HCT116 (cell line): ENCODE measurements at regions not wholly inside any gene's neighbourhood (a gene's known extent, or its start where the extent isn't known, plus 50 kb on each side); places are given as distances from the start of the nearest gene placed in this dataset.

ENCODE experiments used
- ATAC-seq: fragments of 200-7000 bp; cut with Tn5 transposase; 2 replicates; pipeline ENCODE4 v1.9.1; 2020; ENCODE audit warnings: mild to moderate bottlenecking, moderate library complexity
- BruUV-seq: library from RNA; stranded (reverse); fragments of 400-500 nt; replicated peaks from 2 replicates; lab custom pipeline; 2021; lab: Mats Ljungman, UMichigan
- CTCF ChIA-PET: fragments of 300-600 bp; sonication (Branson Sonifier 250); formaldehyde crosslinking; loops from one replicate; lab custom pipeline; 2021; ENCODE audit warnings: antibody characterized with exemption; lab: Charles Lee
- POLR2A ChIA-PET: fragments of 300-600, 350-600 bp; sonication (Branson Sonifier 250); formaldehyde crosslinking; loops from one replicate; lab custom pipeline; 2021; ENCODE audit warnings: antibody characterized with exemption; lab: Charles Lee
- RAD21 ChIA-PET, 2 experiments: fragments of 300-600 bp; sonication (Branson Sonifier 250); formaldehyde crosslinking; loops; one replicate each; lab custom pipeline; 2023; ENCODE audit warnings: low total read pairs in 2 of 2; ENCODE audit not compliant: uncharacterized antibody in 2 of 2, unreplicated experiment in 2 of 2, low non-redundant PET in 1 of 2; lab: Charles Lee
- DNase-seq: peaks from one replicate; pipeline ENCODE4 v3.0.0-alpha.2; 2010; ENCODE audit warnings: low read depth, low spot score
- H2AFZ ChIP-seq: fragments of 200-600 bp; shearing (Covaris generic), sonication (generic); 2 replicates; pipeline ENCODE4 v1.6.1; 2017; ENCODE audit warnings: low read depth, mixed run types, mixed read lengths, antibody characterized with exemption, low read length; ENCODE audit not compliant: poor library complexity, severe bottlenecking
- H3K27ac ChIP-seq: 2 replicates; pipeline ENCODE4 v1.5.1; 2012; ENCODE audit warnings: low read depth, low read length
- H3K27me3 ChIP-seq: fragments of 200-600 bp; sonication (generic); 2 replicates; pipeline ENCODE4 v1.6.1; 2016; ENCODE audit warnings: mixed run types, low read length, mixed read lengths; ENCODE audit not compliant: insufficient read depth
- H3K36me3 ChIP-seq, 2 experiments: fragments of 200-500 bp in 1 of 2; fragments of 200-600 bp in 1 of 2; sonication (Bioruptor generic) in 1 of 2; sonication (generic) in 1 of 2; 2 replicates each; pipeline versions ENCODE4 v1.5.1 to v1.6.1; 2014 to 2016; ENCODE audit warnings: low read length in 2 of 2, inconsistent platforms in 1 of 2, mixed read lengths in 1 of 2, mixed run types in 1 of 2; ENCODE audit not compliant: insufficient read depth in 2 of 2, control insufficient read depth in 1 of 2
- H3K4me1 ChIP-seq, 2 experiments: fragments of 200-600 bp in 1 of 2; sonication (generic) in 1 of 2; 2 replicates each; pipeline versions ENCODE4 v1.5.1 to v1.6.1; 2012 to 2017; ENCODE audit warnings: low read length in 2 of 2, inconsistent platforms in 1 of 2, mild to moderate bottlenecking in 1 of 2, mixed read lengths in 1 of 2, mixed run types in 1 of 2, moderate library complexity in 1 of 2; ENCODE audit not compliant: insufficient read depth in 2 of 2, control insufficient read depth in 1 of 2
- H3K4me2 ChIP-seq: fragments of 200-600 bp; sonication (generic); 2 replicates; pipeline ENCODE4 v1.6.1; 2017; ENCODE audit warnings: mixed run types, low read length, mixed read lengths
- H3K4me3 ChIP-seq, 2 experiments: fragments of 200-600 bp in 1 of 2; sonication (generic) in 1 of 2; replicated peaks in 1 of 2; 2 replicates each; pipeline ENCODE4 v1.5.1; 2011 to 2016; ENCODE audit warnings: low read length in 2 of 2, control low read depth in 1 of 2, low read depth in 1 of 2, mild to moderate bottlenecking in 1 of 2, mixed read lengths in 1 of 2, mixed run types in 1 of 2
- H3K79me2 ChIP-seq: fragments of 200-600 bp; sonication (generic); 2 replicates; pipeline ENCODE4 v1.6.1; 2017; ENCODE audit warnings: mild to moderate bottlenecking, mixed run types, low read length, moderate library complexity, mixed read lengths; ENCODE audit not compliant: insufficient read depth
- H3K9ac ChIP-seq: fragments of 200-600 bp; sonication (generic); 2 replicates; pipeline ENCODE4 v1.6.1; 2016; ENCODE audit warnings: low read length, mixed read lengths
- H3K9me2 ChIP-seq: fragments of 200-600 bp; sonication (generic), shearing (Covaris generic); 2 replicates; pipeline ENCODE4 v1.6.1; 2017; ENCODE audit warnings: mixed run types, mild to moderate bottlenecking, moderate library complexity; ENCODE audit not compliant: insufficient read depth
- H3K9me3 ChIP-seq, 2 experiments: fragments of 200-500 bp in 1 of 2; fragments of 200-600 bp in 1 of 2; sonication (Bioruptor generic) in 1 of 2; sonication (generic) in 1 of 2; 2 replicates each; pipeline ENCODE4 v1.6.1; 2014 to 2017; ENCODE audit warnings: low read length in 2 of 2, mixed read lengths in 2 of 2, inconsistent platforms in 1 of 2, low read depth in 1 of 2, mild to moderate bottlenecking in 1 of 2, mixed run types in 1 of 2, moderate library complexity in 1 of 2; ENCODE audit not compliant: control insufficient read depth in 1 of 2, insufficient read depth in 1 of 2
- H4K20me1 ChIP-seq: fragments of 200-600 bp; sonication (generic), shearing (Covaris generic); 2 replicates; pipeline ENCODE4 v1.6.1; 2017; ENCODE audit warnings: mixed run types, mild to moderate bottlenecking, moderate library complexity; ENCODE audit not compliant: insufficient read depth
- CBX3 ChIP-seq: IDR thresholded peaks from 2 replicates; pipeline ENCODE4 v1.6.1; 2012; ENCODE audit warnings: low read depth
- ELF1 ChIP-seq: IDR thresholded peaks from 2 replicates; pipeline ENCODE4 v1.6.1; 2012; ENCODE audit warnings: low read depth, borderline replicate concordance
- EZH2 ChIP-seq: fragments of 200-600 bp; sonication (generic); IDR thresholded peaks from 2 replicates; pipeline ENCODE4 v1.6.1; 2017; ENCODE audit warnings: antibody characterized with exemption, mixed run types
- EZH2phosphoT487 ChIP-seq: fragments of 200-600 bp; IDR thresholded peaks from 2 replicates; pipeline ENCODE4 v1.6.1; 2018; ENCODE audit warnings: antibody characterized with exemption, borderline replicate concordance
- JUND ChIP-seq: IDR thresholded peaks from 2 replicates; pipeline ENCODE4 v1.6.1; 2012
- POLR2A ChIP-seq: IDR thresholded peaks from 2 replicates; pipeline ENCODE4 v1.7.0; 2011; ENCODE audit warnings: borderline replicate concordance; ENCODE audit not compliant: insufficient read depth, insufficient read length; ENCODE audit errors: extremely low read depth
- POLR2AphosphoS5 ChIP-seq: IDR thresholded peaks from 2 replicates; pipeline ENCODE4 v1.6.1; 2011; ENCODE audit warnings: mild to moderate bottlenecking, low read depth, low read length, moderate library complexity
- SIN3A ChIP-seq: IDR thresholded peaks from 2 replicates; pipeline ENCODE4 v1.6.1; 2012; ENCODE audit warnings: low read depth
- SRF ChIP-seq: IDR thresholded peaks from 2 replicates; pipeline ENCODE4 v1.6.1; 2012; ENCODE audit warnings: low read depth
- TCF7L2 ChIP-seq: IDR thresholded peaks from 2 replicates; pipeline ENCODE4 v1.7.0; 2011; ENCODE audit warnings: borderline replicate concordance, inconsistent platforms; ENCODE audit not compliant: insufficient read depth, insufficient read length; ENCODE audit errors: extremely low read depth
- YY1 ChIP-seq: IDR thresholded peaks from 2 replicates; pipeline ENCODE4 v1.6.1; 2011; ENCODE audit warnings: low read length, low read depth, moderate library complexity, mild to moderate bottlenecking; ENCODE audit not compliant: insufficient replicate concordance; ENCODE audit errors: extremely low read depth
- ZNF274 ChIP-seq: fragments of 200-500 bp; sonication (Bioruptor generic); IDR thresholded peaks from 2 replicates; pipeline ENCODE4 v1.6.1; 2014; ENCODE audit warnings: mild to moderate bottlenecking, low read depth, low read length, inconsistent platforms
- intact Hi-C: fragments of 100-400 bp; cut with micrococcal nuclease; formaldehyde crosslinking; loops from 2 replicates; pipeline ENCODE4 v1.10.0; 2022
- TF ChIP-seq, protein P1 (sequence below): IDR thresholded peaks from 2 replicates; pipeline ENCODE4 v1.6.1; 2012; ENCODE audit warnings: low read depth
- TF ChIP-seq, protein P2 (sequence below): IDR thresholded peaks from 2 replicates; pipeline ENCODE4 v1.6.1; 2011; ENCODE audit warnings: mild to moderate bottlenecking, low read length, moderate library complexity; ENCODE audit not compliant: insufficient replicate concordance; ENCODE audit errors: extremely low read depth
- TF ChIP-seq, protein P3 (sequence below): IDR thresholded peaks from 2 replicates; pipeline ENCODE4 v1.6.1; 2012
- TF ChIP-seq, protein P4 (sequence below): IDR thresholded peaks from 2 replicates; pipeline ENCODE4 v1.6.1; 2012

DNA sequence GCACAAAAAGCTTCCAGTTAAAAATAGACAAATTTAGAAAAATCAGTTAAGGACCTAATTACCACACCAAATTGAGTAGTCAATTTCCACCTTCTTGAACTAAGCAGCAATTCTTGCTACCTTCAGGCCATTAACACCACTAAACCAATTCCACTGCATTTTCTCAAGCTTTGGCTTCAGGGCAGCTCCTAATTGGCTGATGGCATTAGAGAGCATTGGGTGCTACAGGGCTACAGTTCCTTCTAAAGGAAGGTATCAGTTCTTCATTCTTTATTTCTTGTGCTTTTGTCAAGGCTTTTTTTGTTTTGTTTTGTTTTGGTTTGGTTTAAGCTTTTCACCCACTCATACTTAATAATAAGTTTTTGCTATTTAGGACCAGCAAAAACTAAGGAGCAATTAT is 90.2 kb upstream of the FAM241A start (continued):
- TF ChIP-seq, protein P1, sequence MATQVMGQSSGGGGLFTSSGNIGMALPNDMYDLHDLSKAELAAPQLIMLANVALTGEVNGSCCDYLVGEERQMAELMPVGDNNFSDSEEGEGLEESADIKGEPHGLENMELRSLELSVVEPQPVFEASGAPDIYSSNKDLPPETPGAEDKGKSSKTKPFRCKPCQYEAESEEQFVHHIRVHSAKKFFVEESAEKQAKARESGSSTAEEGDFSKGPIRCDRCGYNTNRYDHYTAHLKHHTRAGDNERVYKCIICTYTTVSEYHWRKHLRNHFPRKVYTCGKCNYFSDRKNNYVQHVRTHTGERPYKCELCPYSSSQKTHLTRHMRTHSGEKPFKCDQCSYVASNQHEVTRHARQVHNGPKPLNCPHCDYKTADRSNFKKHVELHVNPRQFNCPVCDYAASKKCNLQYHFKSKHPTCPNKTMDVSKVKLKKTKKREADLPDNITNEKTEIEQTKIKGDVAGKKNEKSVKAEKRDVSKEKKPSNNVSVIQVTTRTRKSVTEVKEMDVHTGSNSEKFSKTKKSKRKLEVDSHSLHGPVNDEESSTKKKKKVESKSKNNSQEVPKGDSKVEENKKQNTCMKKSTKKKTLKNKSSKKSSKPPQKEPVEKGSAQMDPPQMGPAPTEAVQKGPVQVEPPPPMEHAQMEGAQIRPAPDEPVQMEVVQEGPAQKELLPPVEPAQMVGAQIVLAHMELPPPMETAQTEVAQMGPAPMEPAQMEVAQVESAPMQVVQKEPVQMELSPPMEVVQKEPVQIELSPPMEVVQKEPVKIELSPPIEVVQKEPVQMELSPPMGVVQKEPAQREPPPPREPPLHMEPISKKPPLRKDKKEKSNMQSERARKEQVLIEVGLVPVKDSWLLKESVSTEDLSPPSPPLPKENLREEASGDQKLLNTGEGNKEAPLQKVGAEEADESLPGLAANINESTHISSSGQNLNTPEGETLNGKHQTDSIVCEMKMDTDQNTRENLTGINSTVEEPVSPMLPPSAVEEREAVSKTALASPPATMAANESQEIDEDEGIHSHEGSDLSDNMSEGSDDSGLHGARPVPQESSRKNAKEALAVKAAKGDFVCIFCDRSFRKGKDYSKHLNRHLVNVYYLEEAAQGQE, result no peak
- TF ChIP-seq POLR2A, result no peak
- no peak for TF ChIP-seq SRF
- no peak for TF ChIP-seq ELF1
- TF ChIP-seq, protein P2, sequence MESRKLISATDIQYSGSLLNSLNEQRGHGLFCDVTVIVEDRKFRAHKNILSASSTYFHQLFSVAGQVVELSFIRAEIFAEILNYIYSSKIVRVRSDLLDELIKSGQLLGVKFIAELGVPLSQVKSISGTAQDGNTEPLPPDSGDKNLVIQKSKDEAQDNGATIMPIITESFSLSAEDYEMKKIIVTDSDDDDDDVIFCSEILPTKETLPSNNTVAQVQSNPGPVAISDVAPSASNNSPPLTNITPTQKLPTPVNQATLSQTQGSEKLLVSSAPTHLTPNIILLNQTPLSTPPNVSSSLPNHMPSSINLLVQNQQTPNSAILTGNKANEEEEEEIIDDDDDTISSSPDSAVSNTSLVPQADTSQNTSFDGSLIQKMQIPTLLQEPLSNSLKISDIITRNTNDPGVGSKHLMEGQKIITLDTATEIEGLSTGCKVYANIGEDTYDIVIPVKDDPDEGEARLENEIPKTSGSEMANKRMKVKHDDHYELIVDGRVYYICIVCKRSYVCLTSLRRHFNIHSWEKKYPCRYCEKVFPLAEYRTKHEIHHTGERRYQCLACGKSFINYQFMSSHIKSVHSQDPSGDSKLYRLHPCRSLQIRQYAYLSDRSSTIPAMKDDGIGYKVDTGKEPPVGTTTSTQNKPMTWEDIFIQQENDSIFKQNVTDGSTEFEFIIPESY, result no peak

DNA sequence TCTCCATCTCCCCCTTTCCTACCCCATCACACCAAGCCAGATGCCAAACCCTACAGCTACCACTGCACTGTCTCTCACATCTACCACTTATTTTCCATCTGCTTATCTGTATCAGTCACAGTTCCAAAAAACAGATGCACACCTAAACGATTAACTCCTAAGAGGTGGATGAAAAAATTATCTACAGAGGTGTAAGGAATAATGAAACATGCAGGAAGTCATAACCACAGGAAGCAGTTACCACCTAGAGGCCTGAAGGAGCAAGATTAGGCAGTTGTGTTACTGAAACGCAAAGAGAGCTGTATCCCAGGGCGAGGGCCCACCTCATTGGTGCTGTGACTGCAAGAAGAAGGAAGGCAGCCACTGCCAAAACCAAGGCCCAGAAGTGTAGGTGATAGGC is 87.8 kb upstream of the FAM241A start:
- ATAC-seq (no peak), DNase-seq (no peak)
- ChIA-PET POLR2A (no interaction called here), RAD21 (no interaction called here), CTCF (no interaction called here)
- intact Hi-C loops, result no loop called here
- Histone ChIP-seq H3K79me2 (no peaks in the 10 kb centered on the region), H3K27me3 (no peaks in the 10 kb centered on the region), H3K27ac (no peak overlapping the region), H3K9me3 (no peaks in the 10 kb centered on the region), H3K4me2 (no peak overlapping the region), H3K36me3 (no peaks in the 10 kb centered on the region), H3K4me1 (peaks cover 0 to 7% of the 10 kb centered on the region in 2 experiments; a peak in 1 of 4 replicates), H2AFZ (no peak overlapping the region), H4K20me1 (no peaks in the 10 kb centered on the region), H3K4me3 (no peak overlapping the region), H3K9me2 (no peaks in the 10 kb centered on the region), H3K9ac (no peak overlapping the region)
- BruUV-seq, result no TSS peak
- no peak for TF ChIP-seq EZH2
- TF ChIP-seq, protein P1, result no peak
- no peak for TF ChIP-seq POLR2A
- no peak for TF ChIP-seq ZNF274
- no peak for TF ChIP-seq SIN3A
- TF ChIP-seq POLR2AphosphoS5, result no peak
- TF ChIP-seq, protein P3, sequence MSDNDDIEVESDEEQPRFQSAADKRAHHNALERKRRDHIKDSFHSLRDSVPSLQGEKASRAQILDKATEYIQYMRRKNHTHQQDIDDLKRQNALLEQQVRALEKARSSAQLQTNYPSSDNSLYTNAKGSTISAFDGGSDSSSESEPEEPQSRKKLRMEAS, result no peak
- TF ChIP-seq TCF7L2, result no peak
- TF ChIP-seq SRF, result no peak
- TF ChIP-seq JUND, result no peak
- TF ChIP-seq CBX3, result no peak
- TF ChIP-seq EZH2phosphoT487, result no peak
- TF ChIP-seq, protein P4, sequence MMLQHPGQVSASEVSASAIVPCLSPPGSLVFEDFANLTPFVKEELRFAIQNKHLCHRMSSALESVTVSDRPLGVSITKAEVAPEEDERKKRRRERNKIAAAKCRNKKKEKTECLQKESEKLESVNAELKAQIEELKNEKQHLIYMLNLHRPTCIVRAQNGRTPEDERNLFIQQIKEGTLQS, result no peak
- TF ChIP-seq YY1, result no peak
